GM19468 (cell line): ENCODE measurements at regions not wholly inside any gene's neighbourhood (a gene's known extent, or its start where the extent isn't known, plus 50 kb on each side); places are given as distances from the start of the nearest gene placed in this dataset.
"Not testable (repeated sequence)": the region's sequence is repeated elsewhere in the genome, so short reads cannot be mapped to it uniquely, and the experiment has no call there.

Experiments used
- ATAC-seq: cut with Tn5 transposase; IDR thresholded peaks from one replicate; pipeline ENCODE4 v1.9.1; 2021; ENCODE audit warnings: mild to moderate bottlenecking, moderate library complexity, moderate number of reproducible peaks; ENCODE audit not compliant: unreplicated experiment; ENCODE audit errors: extremely low read depth

DNA sequence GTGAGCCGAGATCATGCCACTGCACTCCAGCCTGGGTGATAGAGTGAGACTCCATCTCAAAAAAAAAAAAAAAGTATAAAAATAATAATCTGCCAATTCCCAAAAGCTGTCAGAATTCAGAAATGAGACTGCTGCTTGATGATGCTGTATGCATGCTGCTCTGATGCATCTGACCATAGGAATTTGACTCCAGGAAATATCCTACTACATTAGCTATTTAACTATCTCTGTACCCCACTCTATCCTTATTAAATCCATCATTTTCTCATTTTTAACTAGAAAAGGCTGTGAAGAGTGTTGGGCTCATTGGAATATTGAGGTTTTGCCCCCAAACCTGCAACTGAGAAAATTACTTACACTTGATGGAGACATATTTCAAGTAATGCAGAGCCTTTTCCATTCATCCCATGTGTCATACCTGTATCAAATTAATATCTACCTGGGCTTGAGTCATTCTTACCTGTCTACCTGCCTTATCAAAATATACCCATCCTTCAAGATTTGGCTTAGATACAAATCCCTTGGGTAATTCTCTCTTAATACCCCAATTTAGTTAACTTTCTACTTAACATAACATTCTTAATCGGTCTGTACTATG lies 135.2 kb upstream of the PREP start:
- no peak for ATAC-seq

DNA sequence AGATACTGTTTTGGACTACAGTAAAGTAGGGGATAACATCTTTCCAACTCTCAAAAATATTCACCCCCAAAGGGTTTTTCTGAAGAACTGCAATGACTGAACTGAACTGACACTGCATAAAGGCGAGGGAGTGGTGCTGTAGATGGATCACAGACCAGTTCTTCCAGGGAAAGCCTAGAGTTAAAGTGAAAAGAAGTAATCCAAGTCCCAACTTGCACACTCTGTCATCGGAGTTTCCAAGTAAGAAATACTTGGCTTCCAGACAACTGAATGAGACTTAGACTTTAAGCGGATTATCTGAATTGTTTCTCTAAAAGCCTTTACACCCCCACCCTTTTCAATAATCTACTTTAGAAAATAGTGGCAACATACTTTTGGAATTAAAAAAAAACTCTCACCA lies 134.1 kb upstream of the PREP start:
- no peak for ATAC-seq

GRCh38 chr6:105533301-105533700 lies 130.4 kb upstream of the PREP start:
- no peak for ATAC-seq

GRCh38 chr6:105526225-105526872 lies 123.5 kb upstream of the PREP start:
- ATAC-seq, result no peak

GRCh38 chr6:105522626-105523322 lies 119.9 kb upstream of the PREP start:
- ATAC-seq, result no peak

DNA sequence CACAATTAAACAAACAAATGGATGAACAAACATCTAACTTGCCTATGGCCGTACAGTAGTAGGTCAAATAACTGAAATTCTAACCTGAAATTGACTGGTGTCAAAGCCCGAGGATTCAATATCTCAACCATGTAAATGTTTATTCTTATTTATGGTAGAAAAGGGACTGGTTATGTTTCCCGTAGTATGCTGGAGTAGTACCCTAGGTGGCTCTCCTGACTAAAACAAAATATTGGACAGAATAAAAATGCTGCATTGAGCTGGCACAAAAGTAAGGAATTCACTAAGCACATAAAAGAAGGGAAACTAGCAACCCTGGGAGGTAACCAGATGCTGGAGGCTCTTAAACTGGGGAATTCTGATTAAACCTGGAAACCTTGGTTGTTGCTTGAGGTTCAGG lies 117.1 kb upstream of the PREP start:
- ATAC-seq, result no peak

- ATAC-seq, result not testable (repeated sequence)
Observed at GRCh38 chr6:105518993-105519392, 116.1 kb upstream of the PREP start.

DNA sequence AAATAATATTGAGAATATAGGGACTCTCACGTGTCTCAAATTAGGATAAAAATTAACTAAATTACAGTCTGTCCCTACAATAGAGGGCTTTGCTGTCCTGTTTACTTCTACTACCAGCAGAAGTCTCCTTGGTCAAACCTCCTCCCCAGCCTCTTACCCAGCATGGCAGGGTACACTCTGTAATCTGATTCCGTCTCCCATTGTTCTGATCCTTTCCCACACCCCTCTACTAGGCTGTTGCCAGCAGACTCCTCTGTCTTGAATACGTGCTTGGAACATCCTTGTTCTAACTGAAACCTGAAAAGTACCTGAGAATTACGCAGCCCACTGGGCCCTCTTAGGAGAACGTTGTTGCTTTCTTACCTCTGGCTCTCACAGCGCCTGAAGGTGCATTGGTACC lies 112.2 kb upstream of the PREP start:
- ATAC-seq, result no peak

DNA sequence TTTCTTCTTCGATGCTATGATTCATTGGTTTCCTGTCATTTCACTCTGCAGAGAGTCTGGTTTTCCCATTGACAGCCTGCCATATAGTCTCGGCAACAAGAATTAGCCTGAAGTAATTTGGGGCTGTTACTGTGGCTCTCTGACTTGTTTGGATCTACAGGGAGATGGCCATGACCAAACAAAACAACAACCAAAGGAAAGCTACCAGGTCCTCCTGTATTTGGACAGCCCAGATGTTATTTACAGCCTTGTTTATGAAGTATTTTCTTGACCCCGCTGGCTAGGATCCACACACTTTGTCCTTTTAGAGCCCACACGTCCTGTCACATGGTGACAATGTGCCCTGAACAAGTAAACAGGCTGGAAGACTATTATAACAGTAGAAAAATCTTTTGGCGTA lies 111.4 kb upstream of the PREP start:
- no peak for ATAC-seq

DNA sequence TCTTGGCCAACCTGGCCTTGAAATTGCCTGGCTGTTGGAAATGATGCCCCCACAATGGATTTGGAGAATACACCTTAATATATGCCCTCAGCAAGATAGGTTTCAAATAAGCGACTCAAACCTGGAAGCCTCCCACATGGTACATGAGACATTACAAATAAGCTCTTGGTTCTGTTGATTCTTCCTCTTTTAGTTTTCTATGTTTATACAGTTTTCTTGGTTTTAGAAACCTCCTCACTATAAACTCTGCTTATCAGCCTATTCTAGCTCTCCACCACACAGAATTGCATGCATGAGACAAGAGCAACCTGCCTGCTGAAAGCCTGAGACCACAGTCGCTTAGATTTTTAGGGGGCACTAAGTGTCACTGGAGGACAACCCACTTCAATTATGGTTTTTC lies 108.8 kb upstream of the PREP start:
- no peak for ATAC-seq

DNA sequence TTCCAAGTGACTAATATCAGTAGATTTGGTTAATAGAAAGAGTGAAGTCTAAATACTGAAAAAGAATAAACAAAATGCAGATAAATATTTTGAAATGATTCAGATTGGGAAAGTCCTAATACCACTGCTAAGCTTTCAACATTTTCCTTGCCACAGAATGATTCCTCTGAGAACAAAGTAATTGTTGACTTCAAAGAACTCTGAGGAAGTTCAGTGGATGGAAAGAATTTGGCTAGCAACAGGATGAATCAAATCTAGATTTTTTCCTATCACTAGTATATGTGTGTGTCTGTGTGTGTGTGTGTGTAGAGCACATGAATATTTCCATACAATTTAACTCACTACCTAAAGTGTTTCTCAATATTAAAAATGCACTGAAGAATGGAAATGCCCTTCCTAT lies 107.9 kb upstream of the PREP start:
- ATAC-seq, result no peak

DNA sequence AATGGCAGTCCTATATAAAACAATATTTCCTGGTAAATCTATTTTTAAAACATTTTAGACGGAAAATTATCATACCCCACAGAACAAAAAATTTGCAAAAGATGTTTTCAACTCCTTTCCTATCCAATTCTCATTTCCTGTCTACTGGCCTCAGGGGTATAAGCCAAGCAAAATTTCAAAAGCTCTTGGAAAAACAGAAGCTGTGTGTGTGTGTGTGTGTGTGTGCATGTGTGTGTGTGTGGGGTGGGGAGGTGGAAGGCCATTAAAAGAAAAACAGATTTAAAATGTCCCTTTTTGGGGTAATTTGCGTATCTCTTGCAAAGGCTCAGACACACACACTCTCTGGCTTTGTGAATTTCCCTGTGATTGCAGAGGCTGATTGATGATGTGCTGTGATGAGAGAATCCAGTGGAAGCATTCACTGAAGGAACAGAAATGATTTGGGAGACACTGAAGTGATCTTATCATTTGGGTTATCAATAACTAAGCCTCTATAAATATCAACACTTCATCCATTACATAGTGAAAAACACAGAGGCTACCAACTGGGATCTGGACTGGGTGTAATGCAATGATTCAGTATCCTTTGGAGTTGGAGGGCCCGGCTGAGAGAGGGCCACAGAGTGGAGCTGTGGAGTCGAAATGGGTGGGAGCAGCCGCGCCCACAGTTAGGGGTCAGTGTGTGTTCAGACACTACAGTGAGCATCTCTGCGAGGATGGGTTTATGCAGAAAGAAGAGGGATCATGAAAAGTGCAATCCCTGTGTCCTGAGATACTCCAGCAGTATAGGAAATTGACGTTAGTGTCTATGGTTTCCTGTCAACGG lies 106.8 kb upstream of the PREP start:
- ATAC-seq, result no peak

GRCh38 chr6:105507811-105508210 lies 104.9 kb upstream of the PREP start:
- no peak for ATAC-seq

GRCh38 chr6:105504706-105505105 lies 101.8 kb upstream of the PREP start:
- no peak for ATAC-seq

DNA sequence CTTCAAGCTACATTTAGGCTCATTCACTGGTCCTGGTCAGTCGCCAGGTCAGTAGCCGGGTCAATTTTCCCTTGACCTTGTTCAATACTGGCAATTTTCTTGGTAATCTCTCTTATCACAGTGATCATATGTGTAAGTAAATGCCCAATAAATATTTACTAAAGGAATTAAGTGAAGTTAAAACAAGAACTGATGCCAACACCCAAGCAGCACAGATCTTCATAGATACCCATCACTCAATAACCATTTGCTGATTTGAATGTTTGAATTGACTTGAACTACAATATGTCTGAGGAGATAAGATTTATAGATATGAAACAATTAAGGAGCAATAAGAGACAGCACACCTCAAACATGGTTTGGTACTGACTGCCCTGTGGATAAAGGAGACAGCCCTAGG lies 100.8 kb upstream of the PREP start:
- ATAC-seq, result no peak

DNA sequence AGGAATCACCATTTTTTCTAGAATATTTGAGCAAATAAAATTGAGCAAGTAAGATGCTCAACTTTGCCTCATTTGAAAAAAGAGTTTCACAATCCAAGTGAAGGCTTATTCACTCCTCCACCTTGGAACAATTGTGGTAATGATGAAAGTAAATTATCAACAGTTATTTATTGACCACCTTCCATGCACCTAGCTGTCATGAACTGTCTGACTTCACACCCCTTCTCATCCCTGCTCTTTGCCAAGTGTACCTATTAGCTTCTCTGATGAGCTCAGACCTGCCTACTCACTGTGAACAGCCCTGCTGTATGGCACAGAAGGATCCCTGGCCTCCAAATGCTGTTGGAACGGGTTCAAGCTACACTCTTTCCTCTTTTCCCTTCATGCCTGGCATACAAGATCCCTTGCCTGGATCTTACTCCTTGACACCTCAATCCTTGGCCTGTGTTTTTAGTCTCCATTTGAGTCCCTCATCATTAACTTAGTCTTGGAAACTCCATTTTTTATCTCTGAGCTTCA lies 99.0 kb upstream of the PREP start:
- ATAC-seq, result no peak

GRCh38 chr6:105501246-105501645 lies 98.4 kb upstream of the PREP start:
- no peak for ATAC-seq

GRCh38 chr6:105500693-105501092 lies 97.8 kb upstream of the PREP start:
- no peak for ATAC-seq

GRCh38 chr6:105499931-105500330 lies 97.0 kb upstream of the PREP start:
- ATAC-seq, result no peak

DNA sequence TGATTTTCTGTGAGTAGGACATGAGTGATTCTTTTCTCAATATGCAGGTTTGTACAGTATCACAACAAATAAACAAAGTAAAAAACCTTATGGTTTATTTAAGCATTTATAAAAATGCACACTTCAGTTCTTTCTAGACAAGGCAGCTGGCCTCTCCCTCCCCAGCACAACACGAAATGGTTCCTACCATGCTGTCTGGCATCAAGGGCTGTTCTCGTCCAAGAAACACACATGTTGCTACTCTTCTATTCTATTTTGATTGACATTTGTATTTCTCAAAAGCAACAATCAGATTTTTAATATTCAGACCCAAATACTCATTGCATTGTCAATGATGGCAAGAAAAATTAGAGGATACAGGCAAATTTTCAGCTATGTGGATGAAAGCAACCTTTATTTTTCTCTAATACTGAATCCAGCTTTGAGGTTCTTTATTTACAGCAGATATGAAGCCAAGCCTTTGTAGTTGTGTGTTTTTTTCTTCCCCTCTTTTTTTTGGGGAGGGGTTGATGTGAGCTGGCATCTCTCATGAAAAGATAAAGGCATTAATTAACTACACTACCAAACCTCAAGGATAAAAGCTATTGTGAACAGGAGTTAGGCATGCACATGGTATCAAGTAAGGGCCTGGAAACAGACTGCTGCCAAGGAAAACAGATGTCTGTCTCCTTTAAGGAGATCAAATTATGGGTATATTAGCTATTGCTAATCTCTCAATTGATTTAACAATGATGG lies 96.4 kb upstream of the PREP start:
- ATAC-seq, result no peak
